Inferior parietal cortex (tissue), 1 donor: ENCODE measurements at regions not wholly inside any gene's neighbourhood (a gene's known extent, or its start where the extent isn't known, plus 50 kb on each side); places are given as distances from the start of the nearest gene placed in this dataset.
"Not testable (repeated sequence)": the region's sequence is repeated elsewhere in the genome, so short reads cannot be mapped to it uniquely, and the experiment has no call there.

Experiments
- DNase-seq: peaks from one replicate; pipeline ENCODE4 v3.0.0-alpha.2; 2016; ENCODE audit errors: extremely low spot score

DNA sequence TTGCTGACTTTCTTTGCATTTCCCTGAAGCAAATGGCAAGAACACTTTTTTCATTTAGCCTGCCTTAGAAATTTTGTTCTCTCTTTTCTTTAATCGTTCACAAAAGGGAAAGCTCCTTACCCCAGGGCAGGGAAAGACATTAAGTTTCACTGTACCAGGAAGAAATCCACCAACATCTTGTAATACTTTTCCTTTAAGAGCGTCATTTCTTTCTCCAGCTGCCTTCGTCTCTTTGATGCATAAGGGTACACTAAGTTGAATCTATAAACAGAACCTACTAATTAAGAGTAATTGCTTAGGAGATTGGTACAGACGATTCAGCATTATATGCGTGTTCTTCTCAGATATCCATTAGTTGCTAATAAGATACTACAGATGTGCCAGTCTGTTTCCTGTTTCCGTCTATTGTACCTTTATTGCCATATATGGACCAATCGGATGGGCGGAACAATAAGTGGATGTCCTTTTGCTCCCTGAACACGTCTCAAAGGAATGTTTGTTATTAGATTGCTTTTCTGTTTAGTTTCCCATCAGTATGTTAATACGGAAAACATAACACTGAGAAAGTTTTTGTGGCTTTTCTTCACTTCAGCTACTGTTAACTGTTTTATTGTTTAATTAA is 276.7 kb upstream of the RARB start:
- DNase-seq: no peak

- no peak for DNase-seq
These were observed 276.2 kb upstream of the RARB start for GRCh38 chr3:25151903-25152295.

DNA sequence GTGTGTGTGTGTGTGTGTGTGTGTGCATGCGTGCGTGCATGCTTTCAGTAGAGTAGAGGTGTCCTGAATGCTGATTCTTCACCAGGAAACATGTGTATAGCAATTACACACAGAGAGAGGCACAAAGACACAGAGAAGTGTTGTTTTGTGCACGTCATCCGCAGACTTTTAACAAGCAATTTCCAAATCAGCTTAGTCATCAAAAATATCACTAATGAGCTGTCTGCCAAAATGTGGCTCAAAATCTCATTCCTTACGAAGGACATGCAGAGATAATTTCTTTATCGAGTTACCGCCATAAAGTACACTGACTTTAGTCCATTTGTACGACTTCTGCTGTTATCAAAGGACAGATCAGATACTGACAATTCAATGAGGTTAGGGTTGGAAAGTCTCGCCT is 274.9 kb upstream of the RARB start:
- DNase-seq: no peak

DNA sequence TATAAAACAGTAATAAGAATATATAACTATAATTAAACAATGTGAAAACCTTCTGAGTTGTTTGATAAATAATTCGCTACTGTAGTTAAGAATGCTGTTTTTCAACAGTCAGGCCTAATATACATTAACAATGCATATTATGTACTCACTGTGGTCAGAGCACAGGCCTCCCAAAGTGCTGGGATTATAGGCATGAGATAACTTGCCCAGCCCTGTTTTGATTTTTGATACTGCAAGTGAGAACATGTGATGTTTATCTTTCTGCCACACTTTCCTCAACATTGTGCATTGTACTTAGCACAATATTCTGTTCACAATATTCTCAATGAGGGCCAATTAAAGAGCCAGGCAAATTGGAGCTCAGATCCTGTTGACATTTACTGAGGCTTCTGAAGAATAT is 274.5 kb upstream of the RARB start:
- no peak for DNase-seq

GRCh38 chr3:25155652-25156471 is 272.2 kb upstream of the RARB start:
- no peak for DNase-seq

GRCh38 chr3:25156626-25157025 is 271.4 kb upstream of the RARB start:
- DNase-seq: no peak

GRCh38 chr3:25165306-25165705 is 262.8 kb upstream of the RARB start:
- DNase-seq: no peak

DNA sequence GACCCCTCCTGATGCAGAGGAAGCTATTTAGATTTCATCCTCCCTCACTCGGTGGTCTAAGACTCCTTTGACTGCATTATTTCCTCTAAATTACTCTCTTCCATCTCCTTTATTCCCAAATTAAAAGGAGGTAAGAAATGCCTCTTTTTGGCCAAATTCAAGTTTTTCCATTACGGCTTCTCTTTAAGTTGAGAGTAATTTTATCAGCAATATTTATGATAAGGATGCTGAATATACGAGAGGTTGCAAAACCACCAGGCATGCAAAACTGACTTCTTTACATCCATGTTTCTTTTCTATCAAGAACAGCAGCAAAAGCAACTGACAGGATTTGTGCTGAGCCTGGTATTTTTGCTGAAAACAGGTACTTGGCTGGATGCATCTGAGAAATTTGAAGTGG is 262.0 kb upstream of the RARB start:
- DNase-seq: no peak

DNA sequence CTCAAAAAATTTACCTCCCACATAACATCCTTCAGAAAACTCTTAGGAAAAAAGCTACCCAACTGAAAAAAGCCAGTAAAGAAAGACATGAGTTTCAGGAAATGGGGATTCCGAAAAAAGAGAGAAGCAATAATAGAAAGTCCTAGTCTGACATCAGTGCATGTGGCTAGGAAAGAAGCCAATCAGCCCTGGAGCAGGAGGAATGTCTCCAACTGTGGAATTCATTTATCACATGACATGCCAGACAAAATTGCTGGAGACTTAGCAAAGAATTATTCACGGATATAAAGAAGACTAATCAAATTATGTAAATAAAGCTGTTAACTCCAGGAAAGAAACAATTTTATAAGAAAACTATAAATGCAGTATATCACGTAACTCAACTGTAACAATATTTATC is 258.9 kb upstream of the RARB start:
- no peak for DNase-seq

DNA sequence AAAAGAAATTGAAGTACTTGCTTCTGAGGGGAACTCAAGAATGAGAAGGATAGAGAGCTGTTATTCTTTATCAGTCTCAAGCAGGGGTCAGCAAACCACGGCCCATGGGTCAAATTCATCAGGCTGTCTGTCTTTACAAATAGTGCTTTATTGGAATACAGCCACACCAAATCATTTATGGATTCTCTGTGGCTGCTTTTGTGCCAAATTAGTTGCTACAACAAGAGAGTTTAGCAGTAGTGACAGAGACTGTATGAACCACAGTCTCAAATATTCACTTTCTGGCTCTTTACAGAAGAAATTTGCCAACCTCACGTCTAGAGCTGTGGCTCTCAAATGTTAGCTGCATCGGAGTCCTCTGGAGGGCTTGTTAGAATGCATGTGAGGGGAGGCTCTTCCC is 258.0 kb upstream of the RARB start:
- no peak for DNase-seq

DNA sequence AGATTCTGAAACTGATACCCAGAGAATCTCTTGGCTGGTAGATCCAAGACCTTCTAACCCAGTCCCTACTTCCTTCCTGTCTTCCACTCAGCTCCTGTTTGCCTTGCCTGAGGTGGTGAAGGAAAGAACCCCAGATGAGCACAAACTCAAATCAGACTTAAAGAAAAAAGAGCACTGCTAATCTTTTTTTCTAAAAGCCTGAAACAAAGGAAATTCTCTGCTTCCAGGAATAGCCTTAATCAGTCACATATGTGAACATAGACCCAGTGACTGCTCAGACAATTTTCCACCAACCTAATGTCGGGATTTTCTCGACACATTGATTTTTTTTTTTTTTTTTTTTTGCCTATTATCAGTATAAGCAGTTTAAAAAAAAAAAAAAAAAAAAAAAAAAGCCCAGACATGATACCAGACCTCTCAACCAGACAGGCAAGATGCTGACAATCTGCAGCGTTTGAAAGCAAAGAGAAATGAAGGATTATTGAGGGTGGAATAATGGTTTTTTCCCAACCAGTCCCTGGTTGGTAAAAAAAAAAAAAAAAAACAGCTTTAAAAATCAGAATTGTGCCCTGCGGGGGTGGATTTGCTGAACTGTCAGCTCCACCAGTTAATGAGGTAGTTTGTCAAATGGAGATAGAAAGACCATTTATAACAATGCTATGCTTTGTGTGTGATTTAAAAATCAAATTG is 256.8 kb upstream of the RARB start:
- DNase-seq: no peak

- no peak for DNase-seq
These were observed 256.2 kb upstream of the RARB start for GRCh38 chr3:25171897-25172296.

- DNase-seq: no peak
These were observed 254.5 kb upstream of the RARB start for GRCh38 chr3:25173606-25174005.

DNA sequence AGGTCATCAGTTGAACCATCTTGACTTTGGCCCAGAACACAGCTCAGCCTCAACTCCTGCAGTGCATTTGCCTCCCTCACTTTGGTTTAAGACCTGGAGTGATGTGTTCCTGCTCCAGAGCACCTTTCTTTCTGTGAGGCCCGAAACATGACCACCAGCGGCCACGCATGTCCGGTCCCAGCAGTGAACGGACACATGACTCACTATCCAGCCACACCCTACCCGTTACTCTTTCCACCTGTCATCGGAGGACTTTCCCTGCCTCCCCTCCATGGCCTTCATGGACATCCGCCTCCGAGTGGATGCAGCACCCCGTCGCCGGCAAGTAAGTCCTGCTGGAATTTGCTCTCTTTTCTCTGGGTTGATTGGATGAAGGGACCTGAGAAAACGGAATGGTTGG is 253.8 kb upstream of the RARB start:
- DNase-seq: no peak

DNA sequence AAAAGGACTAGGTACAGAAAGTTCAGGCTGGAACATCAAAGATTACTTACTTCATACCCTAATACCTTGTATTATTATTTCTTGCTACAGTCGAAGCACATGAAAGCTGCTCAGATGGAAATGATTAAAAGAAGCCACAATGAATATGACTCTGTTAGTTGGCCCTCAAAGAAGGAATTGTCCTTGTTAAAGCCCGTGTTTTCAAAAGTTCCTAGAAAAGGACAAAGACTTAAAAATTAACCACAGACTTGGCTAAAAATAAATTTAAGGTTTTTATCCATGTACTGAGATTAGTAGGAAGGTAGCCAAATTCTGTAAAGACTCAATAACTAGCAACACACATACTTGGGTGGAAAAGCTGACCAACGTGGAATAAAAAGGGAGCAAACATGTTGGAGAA is 251.0 kb upstream of the RARB start:
- DNase-seq: no peak

DNA sequence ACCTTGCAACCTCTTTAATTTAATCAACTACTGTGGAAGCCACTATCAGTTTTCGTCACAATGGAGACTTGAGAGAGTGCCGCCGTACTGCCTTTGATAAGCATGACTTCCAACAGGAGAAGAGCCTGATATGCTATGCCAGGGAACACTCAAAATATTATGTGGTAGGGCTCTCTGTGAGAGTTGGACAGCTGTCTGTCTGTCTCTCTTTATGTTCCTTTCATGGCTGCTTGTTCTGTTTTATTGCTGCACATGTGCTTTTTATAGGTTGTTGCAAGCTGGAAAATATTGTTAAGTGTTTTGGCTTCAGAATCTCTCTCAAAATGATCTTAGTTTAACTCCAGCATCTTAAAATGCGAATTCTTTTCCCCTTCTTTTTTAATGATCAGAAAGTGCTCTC is 249.4 kb upstream of the RARB start:
- no peak for DNase-seq

- DNase-seq: no peak
These were observed 247.0 kb upstream of the RARB start for GRCh38 chr3:25181096-25181495.

GRCh38 chr3:25182794-25183193 is 245.3 kb upstream of the RARB start:
- no peak for DNase-seq

DNA sequence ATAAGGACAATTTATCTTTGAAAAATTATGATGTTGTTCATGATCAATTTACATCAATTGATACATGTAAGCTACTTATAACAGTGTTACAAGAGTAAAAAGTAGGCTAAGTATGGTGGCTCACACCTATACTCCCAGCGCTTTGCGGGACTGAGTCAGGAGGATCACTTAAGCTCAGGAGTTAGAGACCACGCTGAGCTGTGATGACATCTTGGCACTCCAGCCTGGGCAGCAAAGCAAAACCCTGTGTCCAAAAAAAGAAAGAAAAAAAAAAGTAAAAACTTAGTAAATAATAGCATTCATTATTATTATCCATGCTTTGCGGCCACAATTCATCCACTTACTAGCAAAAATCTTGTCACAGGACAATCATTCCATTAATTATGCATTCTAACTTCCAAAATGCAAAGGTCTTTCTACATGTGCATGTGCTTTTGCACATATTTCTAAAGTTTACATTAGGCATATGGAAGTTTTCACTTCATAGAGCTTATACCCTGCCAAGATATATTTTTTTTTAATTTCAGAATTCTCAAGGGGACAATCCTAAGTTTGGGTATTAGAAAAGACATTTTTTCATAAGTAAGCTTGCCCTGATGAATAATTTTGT is 243.3 kb upstream of the RARB start:
- DNase-seq: no peak

DNA sequence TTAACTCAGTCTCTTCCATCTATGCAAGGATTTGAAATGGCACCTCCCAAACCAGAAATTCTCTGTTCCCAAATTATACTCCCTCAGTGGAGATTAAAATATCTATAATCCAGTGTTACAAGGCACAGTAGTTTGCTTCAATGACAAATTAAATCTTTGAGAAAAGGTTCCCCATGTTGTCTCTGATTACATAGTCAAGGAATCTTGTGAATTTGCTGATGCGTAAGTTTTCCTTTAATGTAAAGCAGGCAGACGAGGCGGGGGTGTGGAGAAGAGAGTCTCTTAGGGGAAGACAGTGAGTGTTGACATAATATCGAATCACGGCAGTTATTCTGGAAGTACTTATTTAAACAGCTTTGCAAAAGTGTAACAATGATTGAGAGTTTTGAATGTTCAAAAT is 236.4 kb upstream of the RARB start:
- no peak for DNase-seq

DNA sequence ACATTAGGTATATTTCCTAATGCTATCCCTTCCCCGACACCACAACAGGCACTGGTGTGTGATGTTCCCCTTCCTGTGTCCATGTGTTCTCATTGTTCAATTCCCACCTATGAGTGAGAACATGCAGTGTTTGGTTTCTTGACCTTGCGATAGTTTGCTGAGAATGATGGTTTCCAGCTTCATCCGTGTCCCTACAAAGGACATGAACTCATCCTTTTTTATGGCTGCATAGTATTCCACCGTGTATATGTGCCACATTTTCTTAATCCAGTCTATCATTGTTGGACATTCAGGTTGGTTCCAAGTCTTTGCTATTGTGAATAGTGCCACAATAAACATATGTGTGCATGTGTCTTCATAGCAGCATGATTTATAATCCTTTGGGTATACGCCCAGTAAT is 228.5 kb upstream of the RARB start:
- not testable (repeated sequence) for DNase-seq

GRCh38 chr3:25212736-25213135 is 215.3 kb upstream of the RARB start:
- no peak for DNase-seq

DNA sequence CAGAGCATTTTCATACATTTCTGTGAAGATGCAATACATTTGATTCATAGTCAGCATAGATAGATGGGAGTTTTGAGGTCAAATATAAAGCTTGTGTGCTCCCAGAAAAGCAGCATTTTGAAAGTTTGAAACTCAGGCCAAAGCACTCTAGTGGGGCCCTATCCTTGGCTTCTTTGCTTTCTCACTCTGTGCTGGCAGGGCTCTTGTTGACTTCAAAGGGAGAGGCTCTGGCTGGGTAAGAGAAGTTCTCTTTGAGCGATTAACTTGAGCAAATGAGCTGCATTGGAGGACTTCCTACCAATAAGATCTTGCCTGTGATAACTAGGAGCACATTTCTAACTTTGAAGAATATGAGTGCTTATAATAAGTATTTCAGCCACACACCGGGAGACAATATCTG is 214.0 kb upstream of the RARB start:
- no peak for DNase-seq
